ENCODE measurements at regions not wholly inside any gene's neighbourhood (a gene's known extent, or its start where the extent isn't known, plus 50 kb on each side); places are given as distances from the start of the nearest gene placed in this dataset.

GRCh38 chr3:117519776-117520175, 810.2 kb downstream of the TUSC7 start:
- no peak for TF ChIP-seq EZH2 (IDR thresholded peaks at IDR 0.05; ENCODE audit: insufficient read depth, poor library complexity, severe bottlenecking)
- TF ChIP-seq EZH2phosphoT487 (IDR thresholded peaks at IDR 0.05; ENCODE audit: insufficient read depth, low read depth), result no peak

Data from GM23248 (cell line).